HCT116 (cell line): ENCODE measurements at regions not wholly inside any gene's neighbourhood (a gene's known extent, or its start where the extent isn't known, plus 50 kb on each side); places are given as distances from the start of the nearest gene placed in this dataset.

ENCODE experiments used
- ATAC-seq: fragments of 200-7000 bp; cut with Tn5 transposase; 2 replicates; pipeline ENCODE4 v1.9.1; 2020; ENCODE audit warnings: mild to moderate bottlenecking, moderate library complexity
- BruUV-seq: library from RNA; stranded (reverse); fragments of 400-500 nt; replicated peaks from 2 replicates; lab custom pipeline; 2021; lab: Mats Ljungman, UMichigan
- CTCF ChIA-PET: fragments of 300-600 bp; sonication (Branson Sonifier 250); formaldehyde crosslinking; loops from one replicate; lab custom pipeline; 2021; ENCODE audit warnings: antibody characterized with exemption; lab: Charles Lee
- POLR2A ChIA-PET: fragments of 300-600, 350-600 bp; sonication (Branson Sonifier 250); formaldehyde crosslinking; loops from one replicate; lab custom pipeline; 2021; ENCODE audit warnings: antibody characterized with exemption; lab: Charles Lee
- RAD21 ChIA-PET, 2 experiments: fragments of 300-600 bp; sonication (Branson Sonifier 250); formaldehyde crosslinking; loops; one replicate each; lab custom pipeline; 2023; ENCODE audit warnings: low total read pairs in 2 of 2; ENCODE audit not compliant: uncharacterized antibody in 2 of 2, unreplicated experiment in 2 of 2, low non-redundant PET in 1 of 2; lab: Charles Lee
- DNase-seq: peaks from one replicate; pipeline ENCODE4 v3.0.0-alpha.2; 2010; ENCODE audit warnings: low read depth, low spot score
- H2AFZ ChIP-seq: fragments of 200-600 bp; shearing (Covaris generic), sonication (generic); 2 replicates; pipeline ENCODE4 v1.6.1; 2017; ENCODE audit warnings: low read depth, mixed run types, mixed read lengths, antibody characterized with exemption, low read length; ENCODE audit not compliant: poor library complexity, severe bottlenecking
- H3K27ac ChIP-seq: 2 replicates; pipeline ENCODE4 v1.5.1; 2012; ENCODE audit warnings: low read depth, low read length
- H3K27me3 ChIP-seq: fragments of 200-600 bp; sonication (generic); 2 replicates; pipeline ENCODE4 v1.6.1; 2016; ENCODE audit warnings: mixed run types, low read length, mixed read lengths; ENCODE audit not compliant: insufficient read depth
- H3K36me3 ChIP-seq, 2 experiments: fragments of 200-500 bp in 1 of 2; fragments of 200-600 bp in 1 of 2; sonication (Bioruptor generic) in 1 of 2; sonication (generic) in 1 of 2; 2 replicates each; pipeline versions ENCODE4 v1.5.1 to v1.6.1; 2014 to 2016; ENCODE audit warnings: low read length in 2 of 2, inconsistent platforms in 1 of 2, mixed read lengths in 1 of 2, mixed run types in 1 of 2; ENCODE audit not compliant: insufficient read depth in 2 of 2, control insufficient read depth in 1 of 2
- H3K4me1 ChIP-seq, 2 experiments: fragments of 200-600 bp in 1 of 2; sonication (generic) in 1 of 2; 2 replicates each; pipeline versions ENCODE4 v1.5.1 to v1.6.1; 2012 to 2017; ENCODE audit warnings: low read length in 2 of 2, inconsistent platforms in 1 of 2, mild to moderate bottlenecking in 1 of 2, mixed read lengths in 1 of 2, mixed run types in 1 of 2, moderate library complexity in 1 of 2; ENCODE audit not compliant: insufficient read depth in 2 of 2, control insufficient read depth in 1 of 2
- H3K4me2 ChIP-seq: fragments of 200-600 bp; sonication (generic); 2 replicates; pipeline ENCODE4 v1.6.1; 2017; ENCODE audit warnings: mixed run types, low read length, mixed read lengths
- H3K4me3 ChIP-seq, 2 experiments: fragments of 200-600 bp in 1 of 2; sonication (generic) in 1 of 2; replicated peaks in 1 of 2; 2 replicates each; pipeline ENCODE4 v1.5.1; 2011 to 2016; ENCODE audit warnings: low read length in 2 of 2, control low read depth in 1 of 2, low read depth in 1 of 2, mild to moderate bottlenecking in 1 of 2, mixed read lengths in 1 of 2, mixed run types in 1 of 2
- H3K79me2 ChIP-seq: fragments of 200-600 bp; sonication (generic); 2 replicates; pipeline ENCODE4 v1.6.1; 2017; ENCODE audit warnings: mild to moderate bottlenecking, mixed run types, low read length, moderate library complexity, mixed read lengths; ENCODE audit not compliant: insufficient read depth
- H3K9ac ChIP-seq: fragments of 200-600 bp; sonication (generic); 2 replicates; pipeline ENCODE4 v1.6.1; 2016; ENCODE audit warnings: low read length, mixed read lengths
- H3K9me2 ChIP-seq: fragments of 200-600 bp; sonication (generic), shearing (Covaris generic); 2 replicates; pipeline ENCODE4 v1.6.1; 2017; ENCODE audit warnings: mixed run types, mild to moderate bottlenecking, moderate library complexity; ENCODE audit not compliant: insufficient read depth
- H3K9me3 ChIP-seq, 2 experiments: fragments of 200-500 bp in 1 of 2; fragments of 200-600 bp in 1 of 2; sonication (Bioruptor generic) in 1 of 2; sonication (generic) in 1 of 2; 2 replicates each; pipeline ENCODE4 v1.6.1; 2014 to 2017; ENCODE audit warnings: low read length in 2 of 2, mixed read lengths in 2 of 2, inconsistent platforms in 1 of 2, low read depth in 1 of 2, mild to moderate bottlenecking in 1 of 2, mixed run types in 1 of 2, moderate library complexity in 1 of 2; ENCODE audit not compliant: control insufficient read depth in 1 of 2, insufficient read depth in 1 of 2
- H4K20me1 ChIP-seq: fragments of 200-600 bp; sonication (generic), shearing (Covaris generic); 2 replicates; pipeline ENCODE4 v1.6.1; 2017; ENCODE audit warnings: mixed run types, mild to moderate bottlenecking, moderate library complexity; ENCODE audit not compliant: insufficient read depth
- CBX3 ChIP-seq: IDR thresholded peaks from 2 replicates; pipeline ENCODE4 v1.6.1; 2012; ENCODE audit warnings: low read depth
- EZH2 ChIP-seq: fragments of 200-600 bp; sonication (generic); IDR thresholded peaks from 2 replicates; pipeline ENCODE4 v1.6.1; 2017; ENCODE audit warnings: antibody characterized with exemption, mixed run types
- EZH2phosphoT487 ChIP-seq: fragments of 200-600 bp; IDR thresholded peaks from 2 replicates; pipeline ENCODE4 v1.6.1; 2018; ENCODE audit warnings: antibody characterized with exemption, borderline replicate concordance
- POLR2AphosphoS5 ChIP-seq: IDR thresholded peaks from 2 replicates; pipeline ENCODE4 v1.6.1; 2011; ENCODE audit warnings: mild to moderate bottlenecking, low read depth, low read length, moderate library complexity
- YY1 ChIP-seq: IDR thresholded peaks from 2 replicates; pipeline ENCODE4 v1.6.1; 2011; ENCODE audit warnings: low read length, low read depth, moderate library complexity, mild to moderate bottlenecking; ENCODE audit not compliant: insufficient replicate concordance; ENCODE audit errors: extremely low read depth
- ZNF274 ChIP-seq: fragments of 200-500 bp; sonication (Bioruptor generic); IDR thresholded peaks from 2 replicates; pipeline ENCODE4 v1.6.1; 2014; ENCODE audit warnings: mild to moderate bottlenecking, low read depth, low read length, inconsistent platforms
- intact Hi-C: fragments of 100-400 bp; cut with micrococcal nuclease; formaldehyde crosslinking; loops from 2 replicates; pipeline ENCODE4 v1.10.0; 2022
- TF ChIP-seq, protein P1 (sequence below): IDR thresholded peaks from 2 replicates; pipeline ENCODE4 v1.6.1; 2012
- TF ChIP-seq, protein P2 (sequence below), 3 experiments: fragments of 200-600 bp in 1 of 3; sonication (generic) in 1 of 3; IDR thresholded peaks in 2 of 3; conservative IDR thresholded peaks in 1 of 3; 2 replicates each; pipeline ENCODE4 v1.5.1; 2012 to 2017; ENCODE audit warnings: low read depth in 2 of 3, low read length in 2 of 3, antibody characterized with exemption in 1 of 3, borderline replicate concordance in 1 of 3, control low read depth in 1 of 3, mild to moderate bottlenecking in 1 of 3, mixed read lengths in 1 of 3, mixed run types in 1 of 3, moderate library complexity in 1 of 3; ENCODE audit not compliant: insufficient read depth in 1 of 3

DNA sequence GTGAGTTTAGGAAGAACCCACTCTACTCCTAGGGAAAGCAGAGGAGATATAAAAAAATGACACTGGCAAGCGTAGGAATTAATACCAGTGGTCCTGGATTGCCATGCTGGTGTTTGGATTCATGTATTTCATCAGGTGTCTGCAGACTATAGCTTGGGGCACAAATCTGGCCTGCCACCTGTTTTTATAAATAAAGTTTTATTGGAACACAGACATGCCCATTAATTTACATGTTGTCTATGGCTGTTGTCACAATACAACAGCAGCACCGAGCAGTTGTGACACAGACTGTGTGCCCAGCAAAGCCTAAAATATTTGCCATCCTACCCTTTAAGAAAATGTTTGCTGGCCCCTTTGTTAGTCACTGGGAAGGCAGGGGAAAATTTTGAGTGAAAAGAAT is 553.2 kb downstream of the VRK1 start:
- no peak for DNase-seq
- Histone ChIP-seq H3K36me3 (no peaks in the 10 kb centered on the region), H3K4me3 (no peak overlapping the region), H3K4me1 (no peaks in the 10 kb centered on the region), H3K27ac (no peak overlapping the region), H3K9me2 (no peaks in the 10 kb centered on the region), H3K79me2 (no peaks in the 10 kb centered on the region), H3K9ac (no peak overlapping the region), H2AFZ (no peak overlapping the region), H3K27me3 (no peaks in the 10 kb centered on the region), H4K20me1 (no peaks in the 10 kb centered on the region), H3K9me3 (no peaks in the 10 kb centered on the region), H3K4me2 (no peak overlapping the region)
- ATAC-seq = no peak
- TF ChIP-seq ZNF274 (no peak), YY1 (no peak), EZH2 (no peak)
- CTCF ChIA-PET = no interaction called here
- no TSS peak for BruUV-seq
- POLR2A ChIA-PET = no interaction called here
- RAD21 ChIA-PET = no interaction called here
- intact Hi-C loops = no loop called here

GRCh38 chr14:97350894-97351731 is 553.9 kb downstream of the VRK1 start:
- Histone ChIP-seq H3K4me1 (no peaks in the 10 kb centered on the region), H3K9me2 (no peaks in the 10 kb centered on the region), H4K20me1 (no peaks in the 10 kb centered on the region), H3K27ac (no peak overlapping the region), H3K36me3 (no peaks in the 10 kb centered on the region), H3K9ac (no peak overlapping the region), H3K9me3 (no peaks in the 10 kb centered on the region), H3K4me3 (no peak overlapping the region), H3K79me2 (no peaks in the 10 kb centered on the region), H3K27me3 (no peaks in the 10 kb centered on the region), H2AFZ (no peak overlapping the region), H3K4me2 (no peak overlapping the region)
- ATAC-seq = no peak
- no TSS peak for BruUV-seq
- POLR2A ChIA-PET = no interaction called here
- DNase-seq = no peak
- CTCF ChIA-PET = no interaction called here
- intact Hi-C loops = no loop called here
- RAD21 ChIA-PET = no interaction called here
- TF ChIP-seq POLR2AphosphoS5 = no peak
- TF ChIP-seq, protein P1, sequence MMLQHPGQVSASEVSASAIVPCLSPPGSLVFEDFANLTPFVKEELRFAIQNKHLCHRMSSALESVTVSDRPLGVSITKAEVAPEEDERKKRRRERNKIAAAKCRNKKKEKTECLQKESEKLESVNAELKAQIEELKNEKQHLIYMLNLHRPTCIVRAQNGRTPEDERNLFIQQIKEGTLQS = no peak
- TF ChIP-seq CBX3 = no peak
- TF ChIP-seq EZH2phosphoT487 = no peak
- TF ChIP-seq, protein P2, sequence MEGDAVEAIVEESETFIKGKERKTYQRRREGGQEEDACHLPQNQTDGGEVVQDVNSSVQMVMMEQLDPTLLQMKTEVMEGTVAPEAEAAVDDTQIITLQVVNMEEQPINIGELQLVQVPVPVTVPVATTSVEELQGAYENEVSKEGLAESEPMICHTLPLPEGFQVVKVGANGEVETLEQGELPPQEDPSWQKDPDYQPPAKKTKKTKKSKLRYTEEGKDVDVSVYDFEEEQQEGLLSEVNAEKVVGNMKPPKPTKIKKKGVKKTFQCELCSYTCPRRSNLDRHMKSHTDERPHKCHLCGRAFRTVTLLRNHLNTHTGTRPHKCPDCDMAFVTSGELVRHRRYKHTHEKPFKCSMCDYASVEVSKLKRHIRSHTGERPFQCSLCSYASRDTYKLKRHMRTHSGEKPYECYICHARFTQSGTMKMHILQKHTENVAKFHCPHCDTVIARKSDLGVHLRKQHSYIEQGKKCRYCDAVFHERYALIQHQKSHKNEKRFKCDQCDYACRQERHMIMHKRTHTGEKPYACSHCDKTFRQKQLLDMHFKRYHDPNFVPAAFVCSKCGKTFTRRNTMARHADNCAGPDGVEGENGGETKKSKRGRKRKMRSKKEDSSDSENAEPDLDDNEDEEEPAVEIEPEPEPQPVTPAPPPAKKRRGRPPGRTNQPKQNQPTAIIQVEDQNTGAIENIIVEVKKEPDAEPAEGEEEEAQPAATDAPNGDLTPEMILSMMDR (IDR thresholded peaks at IDR 0.05 in 2 of 3, conservative IDR thresholded peaks at IDR 0.05 in 1 of 3; ENCODE audit: borderline replicate concordance in 1 of 3, insufficient read depth in 1 of 3, low read depth in 2 of 3, low read length in 2 of 3) = no peak
- TF ChIP-seq, all 23 proteins: peak for 0
